BJ (cell line): ENCODE measurements at regions not wholly inside any gene's neighbourhood (a gene's known extent, or its start where the extent isn't known, plus 50 kb on each side); places are given as distances from the start of the nearest gene placed in this dataset.

Source experiments
- CTCF ChIA-PET: fragments of 350-600 bp; formaldehyde crosslinking; extraction: SDS; loops from one replicate; lab custom pipeline; 2021; ENCODE audit warnings: antibody characterized with exemption, inconsistent platforms; lab: Yijun Ruan, JAX
- POLR2A ChIA-PET: fragments of 300-600 bp; sonication (Branson Sonifier 250); formaldehyde crosslinking; extraction: SDS; loops from one replicate; lab custom pipeline; 2021; ENCODE audit warnings: antibody characterized with exemption; lab: Charles Lee
- DNase-seq: peaks from one replicate; pipeline ENCODE4 v3.0.0-alpha.2; 2011; ENCODE audit warnings: low read depth
- H3K27me3 ChIP-seq: 2 replicates; pipeline ENCODE4 v1.6.0; 2011; ENCODE audit warnings: low read length; ENCODE audit not compliant: control insufficient read depth, insufficient read depth
- H3K36me3 ChIP-seq: 2 replicates; pipeline ENCODE4 v1.5.1; 2011; ENCODE audit warnings: low read length; ENCODE audit not compliant: control insufficient read depth, insufficient read depth
- H3K4me3 ChIP-seq: 2 replicates; pipeline ENCODE4 v1.5.1; 2011; ENCODE audit warnings: low read depth, mild to moderate bottlenecking, control low read depth, low read length
- CTCF ChIP-seq: IDR thresholded peaks from 2 replicates; pipeline ENCODE4 v1.5.1; 2011; ENCODE audit warnings: low read depth, mild to moderate bottlenecking, control low read depth, inconsistent platforms, low read length, moderate library complexity; ENCODE audit not compliant: insufficient read depth

- TF ChIP-seq CTCF = no peak
- ChIA-PET CTCF (no interaction called here), POLR2A (no interaction called here)
- Histone ChIP-seq H3K27me3 (no peaks in the 10 kb centered on the region), H3K4me3 (no peak overlapping the region), H3K36me3 (no peaks in the 10 kb centered on the region)
- no peak for DNase-seq
Observed at GRCh38 chr5:106307265-106307664, 1363.5 kb downstream of the EFNA5 start.

- no peaks in the 10 kb centered on the region for H3K36me3 ChIP-seq
- CTCF ChIA-PET = no interaction called here
- H3K27me3 ChIP-seq = no peaks in the 10 kb centered on the region
- TF ChIP-seq CTCF = no peak
- DNase-seq = no peak
- no peak overlapping the region for H3K4me3 ChIP-seq
- POLR2A ChIA-PET = no interaction called here
Observed at GRCh38 chr5:106306313-106307028, 1364.3 kb downstream of the EFNA5 start.

- TF ChIP-seq CTCF = no peak
- no peak overlapping the region for H3K4me3 ChIP-seq
- CTCF ChIA-PET = no interaction called here
- no peaks in the 10 kb centered on the region for H3K36me3 ChIP-seq
- POLR2A ChIA-PET = no interaction called here
- H3K27me3 ChIP-seq = no peaks in the 10 kb centered on the region
- no peak for DNase-seq
Observed at GRCh38 chr5:106303911-106304310, 1366.8 kb downstream of the EFNA5 start.

GRCh38 chr5:106292654-106293053, 1378.1 kb downstream of the EFNA5 start:
- no peaks in the 10 kb centered on the region for H3K36me3 ChIP-seq
- TF ChIP-seq CTCF = no peak
- no peaks in the 10 kb centered on the region for H3K27me3 ChIP-seq
- POLR2A ChIA-PET = no interaction called here
- CTCF ChIA-PET = no interaction called here
- DNase-seq = no peak
- no peak overlapping the region for H3K4me3 ChIP-seq

- CTCF ChIA-PET = no interaction called here
- Histone ChIP-seq H3K4me3 (no peak overlapping the region), H3K27me3 (no peaks in the 10 kb centered on the region), H3K36me3 (no peaks in the 10 kb centered on the region)
- DNase-seq = no peak
- POLR2A ChIA-PET = no interaction called here
- no peak for TF ChIP-seq CTCF
Observed at GRCh38 chr5:106290841-106291240, 1379.9 kb downstream of the EFNA5 start.
